ENCODE measurements at regions not wholly inside any gene's neighbourhood (a gene's known extent, or its start where the extent isn't known, plus 50 kb on each side); places are given as distances from the start of the nearest gene placed in this dataset.

GRCh38 chr11:58782066-58782465, 50.3 kb upstream of the GLYAT start:
- DNase-seq: peak in 1 of 3 experiments; percentile 19
